KMS-11 (cell line): ENCODE measurements at regions not wholly inside any gene's neighbourhood (a gene's known extent, or its start where the extent isn't known, plus 50 kb on each side); places are given as distances from the start of the nearest gene placed in this dataset.
"Not testable (repeated sequence)": the region's sequence is repeated elsewhere in the genome, so short reads cannot be mapped to it uniquely, and the experiment has no call there.

Experiments used
- H2AFZ ChIP-seq: fragments of 200-600 bp; sonication (generic); 2 replicates; pipeline ENCODE4 v1.6.1; 2016; ENCODE audit warnings: antibody characterized with exemption, mixed run types, low read depth
- H3K27ac ChIP-seq: fragments of 200-600 bp; sonication (generic); 2 replicates; pipeline ENCODE4 v1.6.1; 2016; ENCODE audit warnings: mild to moderate bottlenecking, mixed run types
- H3K27me3 ChIP-seq: fragments of 200-600 bp; sonication (generic); 2 replicates; pipeline ENCODE4 v1.6.1; 2017; ENCODE audit warnings: mild to moderate bottlenecking, low read depth, mixed run types, moderate library complexity; ENCODE audit not compliant: insufficient read depth
- H3K36me3 ChIP-seq: fragments of 200-600 bp; sonication (generic); 2 replicates; pipeline ENCODE4 v1.6.1; 2017; ENCODE audit warnings: mild to moderate bottlenecking, mixed run types; ENCODE audit not compliant: insufficient read depth
- H3K4me1 ChIP-seq: fragments of 200-600 bp; sonication (generic); 2 replicates; pipeline ENCODE4 v1.6.1; 2016; ENCODE audit warnings: mild to moderate bottlenecking, low read depth, mixed run types; ENCODE audit not compliant: poor library complexity, severe bottlenecking
- H3K4me2 ChIP-seq: fragments of 200-600 bp; sonication (generic); 2 replicates; pipeline ENCODE4 v1.7.0; 2016; ENCODE audit warnings: mild to moderate bottlenecking, mixed run types
- H3K4me3 ChIP-seq: fragments of 200-600 bp; sonication (generic); IDR thresholded peaks from 2 replicates; pipeline ENCODE4 v1.6.1; 2017; ENCODE audit warnings: low read depth, low read length, mixed read lengths; ENCODE audit not compliant: insufficient read depth
- H3K79me2 ChIP-seq: fragments of 200-600 bp; sonication (generic); 2 replicates; pipeline ENCODE4 v1.6.1; 2016; ENCODE audit warnings: low read depth, mixed run types; ENCODE audit not compliant: insufficient read depth
- H3K9ac ChIP-seq: fragments of 200-600 bp; sonication (generic); 2 replicates; pipeline ENCODE4 v1.6.1; 2016; ENCODE audit warnings: mild to moderate bottlenecking, mixed run types
- H4K20me1 ChIP-seq: fragments of 200-600 bp; sonication (generic); 2 replicates; pipeline ENCODE4 v1.6.1; 2016; ENCODE audit warnings: mild to moderate bottlenecking, mixed run types; ENCODE audit not compliant: insufficient read depth
- CTCF ChIP-seq: fragments of 200-600 bp; sonication (generic); conservative IDR thresholded peaks from 2 replicates; pipeline ENCODE4 v1.6.1; 2017; ENCODE audit warnings: low read depth, mild to moderate bottlenecking, antibody characterized with exemption, low read length, moderate library complexity, mixed read lengths

- not testable (repeated sequence) for H3K27me3 ChIP-seq, H3K4me3 ChIP-seq, H3K36me3 ChIP-seq, H3K79me2 ChIP-seq, H2AFZ ChIP-seq, H3K4me1 ChIP-seq, H3K27ac ChIP-seq, H3K4me2 ChIP-seq, H4K20me1 ChIP-seq, H3K9ac ChIP-seq
These were observed 94.3 kb downstream of the KCNJ12 start for GRCh38 chr17:21470422-21470821.

GRCh38 chr17:21470861-21471260, 94.7 kb downstream of the KCNJ12 start:
- Histone ChIP-seq H3K4me2 (no peak overlapping the region), H3K4me1 (no peaks in the 10 kb centered on the region), H3K27ac (no peak overlapping the region), H2AFZ (no peak overlapping the region), H4K20me1 (no peaks in the 10 kb centered on the region), H3K79me2 (no peaks in the 10 kb centered on the region), H3K36me3 (no peaks in the 10 kb centered on the region), H3K9ac (no peak overlapping the region), H3K4me3 (no peak overlapping the region), H3K27me3 (no peaks in the 10 kb centered on the region)
- TF ChIP-seq CTCF, result no peak

GRCh38 chr17:21474815-21475214, 98.7 kb downstream of the KCNJ12 start:
- TF ChIP-seq CTCF, result no peak
- no peak overlapping the region for H3K4me3 ChIP-seq
- no peak overlapping the region for H3K27ac ChIP-seq
- H4K20me1 ChIP-seq, result no peaks in the 10 kb centered on the region
- H3K27me3 ChIP-seq, result no peaks in the 10 kb centered on the region
- no peaks in the 10 kb centered on the region for H3K4me1 ChIP-seq
- H3K4me2 ChIP-seq, result no peak overlapping the region
- H3K36me3 ChIP-seq, result no peaks in the 10 kb centered on the region
- no peak overlapping the region for H2AFZ ChIP-seq
- H3K9ac ChIP-seq, result no peak overlapping the region
- H3K79me2 ChIP-seq, result no peaks in the 10 kb centered on the region

- no peaks in the 10 kb centered on the region for H3K79me2 ChIP-seq
These were observed 99.4 kb downstream of the KCNJ12 start for GRCh38 chr17:21475571-21475970.

GRCh38 chr17:21476867-21477266, 100.7 kb downstream of the KCNJ12 start:
- no peak overlapping the region for H3K27ac ChIP-seq
- no peak overlapping the region for H3K4me3 ChIP-seq
- H3K79me2 ChIP-seq, result no peaks in the 10 kb centered on the region
- no peaks in the 10 kb centered on the region for H3K4me1 ChIP-seq
- no peak overlapping the region for H3K9ac ChIP-seq
- H3K4me2 ChIP-seq, result no peak overlapping the region
- H3K27me3 ChIP-seq, result no peaks in the 10 kb centered on the region
- TF ChIP-seq CTCF, result no peak
- no peak overlapping the region for H2AFZ ChIP-seq
- H4K20me1 ChIP-seq, result no peaks in the 10 kb centered on the region
- H3K36me3 ChIP-seq, result no peaks in the 10 kb centered on the region

More at GRCh38 chr17:21475571-21475970, 99.4 kb downstream of the KCNJ12 start:
- no peak for TF ChIP-seq CTCF
- Histone ChIP-seq H4K20me1 (no peaks in the 10 kb centered on the region), H3K9ac (no peak overlapping the region), H2AFZ (no peak overlapping the region), H3K27ac (no peak overlapping the region), H3K27me3 (no peaks in the 10 kb centered on the region), H3K4me2 (no peak overlapping the region), H3K4me1 (no peaks in the 10 kb centered on the region), H3K4me3 (no peak overlapping the region), H3K36me3 (no peaks in the 10 kb centered on the region)
